H9 (cell line): ENCODE measurements at regions not wholly inside any gene's neighbourhood (a gene's known extent, or its start where the extent isn't known, plus 50 kb on each side); places are given as distances from the start of the nearest gene placed in this dataset.

Source experiments
- DNase-seq: peaks from one replicate; pipeline ENCODE4 v3.0.0-alpha.2; 2017
- H2AFZ ChIP-seq: one replicate; pipeline ENCODE4 v1.6.1; 2013; ENCODE audit warnings: mild to moderate bottlenecking, low read length, control low read depth, moderate library complexity
- H2AK5ac ChIP-seq: 2 replicates; pipeline ENCODE4 v1.6.1; 2013; ENCODE audit warnings: low read length, control low read depth, mixed read lengths; ENCODE audit not compliant: insufficient read length
- H2BK120ac ChIP-seq: one replicate; pipeline ENCODE4 v1.6.1; 2013; ENCODE audit warnings: low read depth, mild to moderate bottlenecking, low read length, control low read depth, inconsistent platforms; ENCODE audit not compliant: poor library complexity, severe bottlenecking
- H2BK12ac ChIP-seq: 2 replicates; pipeline ENCODE4 v1.6.1; 2013; ENCODE audit warnings: low read length, control low read depth, mixed read lengths, low read depth; ENCODE audit not compliant: insufficient read length
- H2BK15ac ChIP-seq: 2 replicates; pipeline ENCODE4 v1.6.1; 2013; ENCODE audit warnings: low read depth, low read length, control low read depth
- H2BK20ac ChIP-seq: one replicate; pipeline ENCODE4 v1.6.1; 2013; ENCODE audit warnings: low read depth, mild to moderate bottlenecking, low read length, control low read depth, inconsistent platforms; ENCODE audit not compliant: poor library complexity, severe bottlenecking
- H2BK5ac ChIP-seq: 2 replicates; pipeline ENCODE4 v1.6.1; 2013; ENCODE audit warnings: low read length, control low read depth, mixed read lengths; ENCODE audit not compliant: insufficient read length
- H3K14ac ChIP-seq: 2 replicates; pipeline ENCODE4 v1.6.1; 2013; ENCODE audit warnings: low read length, control low read depth; ENCODE audit not compliant: insufficient read depth
- H3K18ac ChIP-seq: 2 replicates; pipeline ENCODE4 v1.6.1; 2013; ENCODE audit warnings: low read depth, mild to moderate bottlenecking, mixed read lengths, low read length, control low read depth; ENCODE audit not compliant: insufficient read length
- H3K23ac ChIP-seq: 2 replicates; pipeline ENCODE4 v1.6.1; 2013; ENCODE audit warnings: low read length, control low read depth, mixed read lengths, low read depth; ENCODE audit not compliant: insufficient read length
- H3K23me2 ChIP-seq: 2 replicates; pipeline ENCODE4 v1.6.1; 2013; ENCODE audit warnings: low read depth, mild to moderate bottlenecking, mixed read lengths, low read length, control low read depth; ENCODE audit not compliant: insufficient read length, poor library complexity, severe bottlenecking
- H3K27ac ChIP-seq: 2 replicates; pipeline ENCODE4 v1.5.1; 2013; ENCODE audit warnings: low read length, control low read depth, mixed read lengths, low read depth; ENCODE audit not compliant: insufficient read length
- H3K27me3 ChIP-seq: 2 replicates; pipeline ENCODE4 v1.6.1; 2013; ENCODE audit warnings: low read length, control low read depth, inconsistent platforms; ENCODE audit not compliant: insufficient read depth
- H3K4ac ChIP-seq: 2 replicates; pipeline ENCODE4 v1.6.1; 2013; ENCODE audit warnings: low read depth, mild to moderate bottlenecking, control low read depth, inconsistent platforms, low read length, moderate library complexity
- H3K4me1 ChIP-seq: 2 replicates; pipeline ENCODE4 v1.6.1; 2013; ENCODE audit warnings: low read length, control low read depth, inconsistent platforms; ENCODE audit not compliant: insufficient read depth
- H3K4me2 ChIP-seq: 2 replicates; pipeline ENCODE4 v1.6.1; 2013; ENCODE audit warnings: low read length, control low read depth, mixed read lengths; ENCODE audit not compliant: insufficient read length, insufficient read depth
- H3K56ac ChIP-seq: 2 replicates; pipeline ENCODE4 v1.6.1; 2013; ENCODE audit warnings: low read depth, mild to moderate bottlenecking, mixed read lengths, low read length, control low read depth; ENCODE audit not compliant: insufficient read length
- H3K79me1 ChIP-seq: 2 replicates; pipeline ENCODE4 v1.6.1; 2013; ENCODE audit warnings: low read depth, mild to moderate bottlenecking, moderate library complexity, low read length, control low read depth, inconsistent platforms; ENCODE audit not compliant: insufficient read depth, poor library complexity, severe bottlenecking
- H3K79me2 ChIP-seq: 2 replicates; pipeline ENCODE4 v1.6.1; 2013; ENCODE audit warnings: low read length, control low read depth, inconsistent platforms; ENCODE audit not compliant: insufficient read depth
- H3K9ac ChIP-seq: 2 replicates; pipeline ENCODE4 v1.6.1; 2013; ENCODE audit warnings: low read length, control low read depth, mixed read lengths; ENCODE audit not compliant: insufficient read length; ENCODE audit errors: extremely low read depth
- H3K9me3 ChIP-seq: one replicate; pipeline ENCODE4 v1.6.1; 2013; ENCODE audit warnings: low read depth, low read length, inconsistent platforms; ENCODE audit not compliant: control insufficient read depth
- H3T11ph ChIP-seq: one replicate; pipeline ENCODE4 v1.6.1; 2013; ENCODE audit warnings: mild to moderate bottlenecking, low read length, control low read depth, inconsistent platforms
- H4K20me1 ChIP-seq: one replicate; pipeline ENCODE4 v1.6.1; 2013; ENCODE audit not compliant: control insufficient read depth, insufficient read length, insufficient read depth
- H4K5ac ChIP-seq: 2 replicates; pipeline ENCODE4 v1.6.1; 2013; ENCODE audit warnings: low read depth, mild to moderate bottlenecking, mixed read lengths, low read length, control low read depth; ENCODE audit not compliant: insufficient read length
- H4K8ac ChIP-seq: replicated peaks from 2 replicates; pipeline ENCODE4 v1.6.1; 2013; ENCODE audit warnings: low read length, control low read depth, mixed read lengths, low read depth; ENCODE audit not compliant: insufficient read length
- H4K91ac ChIP-seq: 2 replicates; pipeline ENCODE4 v1.6.1; 2013; ENCODE audit warnings: low read depth, mild to moderate bottlenecking, moderate library complexity, mixed read lengths, low read length, control low read depth; ENCODE audit not compliant: insufficient read length
- H3K27ac Mint-ChIP-seq, 3 experiments: 2 replicates in 2 of 3; 3 replicates in 1 of 3; pipeline ENCODE4 v1.8.0; 2020 to 2021; ENCODE audit warnings: mixed read lengths in 3 of 3, mild to moderate bottlenecking in 1 of 3, moderate library complexity in 1 of 3
- H3K27me3 Mint-ChIP-seq: 2 replicates; pipeline ENCODE4 v1.8.0; 2021; ENCODE audit warnings: low read depth, mild to moderate bottlenecking, moderate library complexity, mixed read lengths
- H3K36me3 Mint-ChIP-seq, 3 experiments: 2 replicates in 2 of 3; 3 replicates in 1 of 3; pipeline ENCODE4 v1.8.0; 2020 to 2021; ENCODE audit warnings: low read depth in 3 of 3, mixed read lengths in 3 of 3; ENCODE audit not compliant: insufficient read depth in 1 of 3
- H3K4me1 Mint-ChIP-seq, 2 experiments: 2 replicates each; pipeline ENCODE4 v1.8.0; 2020; ENCODE audit warnings: mixed read lengths in 2 of 2
- H3K4me3 Mint-ChIP-seq, 2 experiments: 2 replicates in 1 of 2; 3 replicates in 1 of 2; pipeline ENCODE4 v1.8.0; 2020 to 2021; ENCODE audit warnings: mild to moderate bottlenecking in 2 of 2, mixed read lengths in 2 of 2, moderate library complexity in 1 of 2
- H3K9me3 Mint-ChIP-seq, 2 experiments: 2 replicates in 1 of 2; 3 replicates in 1 of 2; pipeline ENCODE4 v1.8.0; 2020; ENCODE audit warnings: mild to moderate bottlenecking in 2 of 2, mixed read lengths in 2 of 2, moderate library complexity in 1 of 2
- CTCF ChIP-seq: fragments of 200-600 bp; sonication (generic); conservative IDR thresholded peaks from 3 replicates; pipeline ENCODE4 v1.8.0; 2021; ENCODE audit warnings: antibody characterized with exemption, mild to moderate bottlenecking
- WGBS: extraction: QIAGEN DNeasy Blood & Tissue Kit; methylation state at CpG from one replicate; pipeline ENCODE4 v1.1.7; 2013; ENCODE audit warnings: missing lambda C conversion rate, low lambda C conversion rate, mixed read lengths; ENCODE audit not compliant: insufficient read length; ENCODE audit errors: extremely low coverage; 5-methylcytosine and 5-hydroxymethylcytosine counted together

- H4K20me1 ChIP-seq: no peaks in the 10 kb centered on the region
- H3K56ac ChIP-seq: no peak overlapping the region
- no peak overlapping the region for H4K5ac ChIP-seq
- H2AK5ac ChIP-seq: no peak overlapping the region
- no peak overlapping the region for H2BK15ac ChIP-seq
- no peak overlapping the region for H2BK5ac ChIP-seq
- H3K9me3 ChIP-seq: no peaks in the 10 kb centered on the region
- no peaks in the 10 kb centered on the region for H3K4me1 ChIP-seq
- H3K79me2 ChIP-seq: no peaks in the 10 kb centered on the region; the same call in 1 of the 2 replicates
- Mint-ChIP-seq H3K36me3 (no peaks in the 10 kb centered on the region; a peak in 1 of 7 replicates), H3K27me3 (peaks cover 3% of the 10 kb centered on the region), H3K9me3 (peaks cover 2 to 3% of the 10 kb centered on the region in 2 experiments; a peak in 3 of 5 replicates), H3K4me1 (peaks cover 8 to 14% of the 10 kb centered on the region in 2 experiments; a peak in 3 of 4 replicates), H3K4me3 (no peak overlapping the region), H3K27ac (no peak overlapping the region)
- H3K14ac ChIP-seq: no peak overlapping the region
- no peak overlapping the region for H3K23ac ChIP-seq
- H2BK20ac ChIP-seq: no peak overlapping the region
- no peak overlapping the region for H3K4me2 ChIP-seq
- TF ChIP-seq CTCF: no peak
- no peak overlapping the region for H3K4ac ChIP-seq
- H3K27me3 ChIP-seq: no peaks in the 10 kb centered on the region
- WGBS: no CpG with 5 or more reads among the region's 2 CpGs
- H3K27ac ChIP-seq: no peak overlapping the region
- H2BK12ac ChIP-seq: no peak overlapping the region
- no peaks in the 10 kb centered on the region for H3K79me1 ChIP-seq
- H3K9ac ChIP-seq: no peak overlapping the region
- H3K23me2 ChIP-seq: no peaks in the 10 kb centered on the region
- H2AFZ ChIP-seq: no peak overlapping the region
- H4K8ac ChIP-seq: no peak overlapping the region
- no peak overlapping the region for H2BK120ac ChIP-seq
- no peak for DNase-seq
- H4K91ac ChIP-seq: no peak overlapping the region
- no peak overlapping the region for H3K18ac ChIP-seq
- no peak overlapping the region for H3T11ph ChIP-seq
These were observed 180.5 kb upstream of the MPHOSPH6 start for GRCh38 chr16:82350560-82350959.
